Suppressor macrophage treated with lipopolysaccharide for 4 hours (primary cell): ENCODE measurements at regions not wholly inside any gene's neighbourhood (a gene's known extent, or its start where the extent isn't known, plus 50 kb on each side); places are given as distances from the start of the nearest gene placed in this dataset.
"Not testable (repeated sequence)": the region's sequence is repeated elsewhere in the genome, so short reads cannot be mapped to it uniquely, and the experiment has no call there.

Source experiments
- DNase-seq: peaks from one replicate; pipeline ENCODE4 v3.0.0-alpha.2; 2020

DNA sequence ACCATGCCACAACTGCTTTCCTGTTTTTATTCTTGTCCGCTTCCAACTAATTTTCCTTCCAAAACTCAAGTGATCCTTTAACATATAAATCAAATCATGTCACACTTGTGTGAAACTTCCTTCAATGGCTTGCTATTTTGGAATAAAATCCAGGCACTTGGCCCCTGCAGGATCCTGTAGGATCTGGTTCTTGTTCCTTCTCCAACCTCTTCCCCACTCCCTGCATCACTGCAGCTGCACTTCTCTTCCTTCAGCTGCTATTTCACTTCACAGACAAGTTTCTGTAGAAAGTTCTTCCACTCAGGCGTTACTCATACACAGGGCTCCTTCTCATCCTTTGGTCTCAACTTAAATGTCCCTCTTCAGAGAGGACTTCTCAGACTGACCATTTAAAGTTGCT lies 239.7 kb upstream of the BTG1 start:
- DNase-seq: no peak

DNA sequence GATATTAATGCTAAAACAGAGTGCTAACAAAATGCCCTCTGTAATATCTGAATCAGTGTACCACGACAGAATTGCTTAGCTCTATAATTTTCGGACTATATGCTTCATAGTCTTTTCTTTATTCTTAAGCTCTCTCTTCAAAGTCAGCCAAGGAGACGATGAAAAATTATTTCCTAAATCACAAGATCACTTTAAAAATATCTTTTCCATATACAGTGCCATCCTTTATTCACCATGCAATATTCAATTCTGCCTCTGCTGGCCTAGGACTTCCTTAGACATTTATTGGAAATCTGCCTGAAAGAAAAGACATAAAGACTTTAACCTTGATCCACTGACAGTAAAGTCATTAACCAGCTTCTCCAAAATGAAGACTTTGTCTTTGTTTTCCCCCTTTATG lies 238.9 kb upstream of the BTG1 start:
- no peak for DNase-seq

DNA sequence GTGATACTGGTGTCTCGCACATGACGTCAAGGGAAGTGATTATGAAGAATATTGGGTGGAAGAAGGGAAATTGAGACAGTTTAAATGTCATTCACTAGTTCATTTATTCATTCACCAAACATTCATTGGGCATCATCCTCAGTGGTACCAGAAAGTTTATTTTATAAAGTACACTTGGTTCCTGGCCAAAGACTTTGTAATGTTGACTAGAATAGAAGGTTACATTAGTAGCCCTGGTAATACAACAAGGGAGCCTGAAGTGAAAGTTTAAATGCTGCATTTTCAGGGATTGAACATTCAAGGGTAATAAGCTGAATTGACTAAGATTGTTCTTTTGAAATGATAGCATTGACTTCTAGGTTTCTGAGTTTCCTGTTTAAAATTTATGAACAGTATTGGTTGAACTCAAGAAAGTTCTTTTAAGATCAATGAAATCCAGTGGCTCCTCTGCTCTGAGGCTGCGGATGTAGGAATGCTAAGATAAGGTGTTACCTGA lies 236.8 kb upstream of the BTG1 start:
- DNase-seq: no peak

DNA sequence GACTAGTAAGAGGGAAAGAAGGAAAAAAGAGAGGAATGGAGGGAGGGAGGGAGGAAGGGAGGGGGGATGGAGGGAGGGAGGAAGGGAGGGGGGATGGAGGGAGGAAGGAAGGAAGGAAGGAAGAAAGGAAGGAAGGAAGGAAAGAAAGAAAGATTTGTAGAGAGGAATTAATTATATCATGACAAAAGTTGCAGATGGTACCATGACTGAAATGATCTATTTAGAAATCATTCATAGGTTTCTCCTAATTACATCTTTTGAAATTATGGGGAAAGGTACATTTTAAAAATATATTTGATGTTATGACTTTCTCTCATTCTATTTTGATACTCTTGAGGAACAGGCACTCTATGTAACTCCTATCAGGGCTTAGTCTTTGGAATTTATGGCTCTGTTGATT lies 236.2 kb upstream of the BTG1 start:
- no peak for DNase-seq

DNA sequence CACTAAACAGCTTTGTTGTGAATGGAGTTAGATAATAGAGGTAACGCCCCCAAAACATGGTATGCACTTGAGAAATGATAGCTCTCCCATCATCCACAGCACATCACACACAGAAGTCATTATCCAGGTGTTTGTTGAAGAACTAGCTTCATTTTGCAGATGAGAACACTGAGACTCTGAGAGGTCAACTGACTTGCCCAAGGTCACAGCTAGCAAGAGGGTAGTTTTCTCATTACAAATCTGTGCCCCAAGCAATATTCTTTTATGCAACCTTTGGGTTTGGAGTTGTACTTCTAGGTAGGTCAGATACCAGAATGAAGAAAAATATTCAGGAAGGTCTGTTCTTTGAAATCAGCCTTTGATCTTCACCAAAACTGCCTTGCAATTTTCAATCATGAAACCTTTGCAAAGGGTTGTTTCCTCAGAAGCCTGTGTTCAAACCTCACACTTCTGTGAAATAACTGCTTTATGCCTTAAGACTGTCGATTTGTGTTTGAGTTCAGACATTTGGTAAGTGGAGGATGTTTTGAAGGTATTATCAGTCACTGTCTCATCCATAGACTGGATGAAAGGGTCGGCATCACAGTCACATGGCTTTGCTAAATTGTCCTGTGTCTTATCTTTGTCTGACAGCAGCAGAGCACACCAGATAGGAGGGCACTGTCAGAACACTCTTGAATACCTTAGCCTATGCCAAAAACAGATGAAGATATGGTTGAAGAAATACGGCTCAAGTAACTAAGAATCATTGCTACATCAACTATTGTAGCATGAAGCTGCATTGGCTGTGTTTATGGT lies 233.2 kb upstream of the BTG1 start:
- no peak for DNase-seq

DNA sequence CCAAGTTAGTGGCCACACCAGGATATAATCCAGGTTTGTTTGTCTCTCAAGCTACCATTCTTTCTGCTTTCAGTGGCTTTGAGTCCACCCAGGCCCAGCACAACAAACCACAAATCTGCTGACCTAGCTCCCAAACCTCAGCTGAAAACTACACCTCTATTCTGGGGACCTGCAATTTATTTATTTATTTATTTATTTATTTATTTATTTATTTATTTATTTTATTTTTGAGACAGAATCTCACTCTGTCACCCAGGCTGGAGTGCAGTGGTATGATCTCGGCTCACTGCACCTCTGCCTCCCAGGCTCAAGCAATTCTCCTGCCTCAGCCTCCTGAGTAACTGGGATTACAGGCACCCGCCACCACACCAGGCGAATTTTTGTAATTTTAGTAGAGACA lies 229.9 kb upstream of the BTG1 start:
- DNase-seq: not testable (repeated sequence)

DNA sequence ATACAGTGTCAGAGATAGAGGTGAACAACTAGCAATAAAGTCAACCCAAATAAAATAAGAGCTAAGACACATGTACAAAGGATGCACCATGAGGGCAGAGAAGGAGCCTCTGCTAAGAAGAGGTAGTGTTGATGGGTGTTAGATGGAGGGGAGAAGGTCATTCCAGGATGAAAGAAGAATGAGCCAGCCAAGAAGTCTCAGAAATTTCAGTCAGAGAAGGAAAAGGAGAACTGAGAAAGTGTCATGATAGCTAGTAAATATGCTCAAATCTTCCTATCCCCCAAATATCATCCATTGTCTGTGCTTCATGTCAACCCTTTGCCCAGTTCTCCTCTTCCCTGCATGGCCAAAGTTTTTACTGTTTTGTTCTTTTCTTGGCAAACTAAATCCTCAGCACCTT lies 225.2 kb upstream of the BTG1 start:
- DNase-seq: no peak

DNA sequence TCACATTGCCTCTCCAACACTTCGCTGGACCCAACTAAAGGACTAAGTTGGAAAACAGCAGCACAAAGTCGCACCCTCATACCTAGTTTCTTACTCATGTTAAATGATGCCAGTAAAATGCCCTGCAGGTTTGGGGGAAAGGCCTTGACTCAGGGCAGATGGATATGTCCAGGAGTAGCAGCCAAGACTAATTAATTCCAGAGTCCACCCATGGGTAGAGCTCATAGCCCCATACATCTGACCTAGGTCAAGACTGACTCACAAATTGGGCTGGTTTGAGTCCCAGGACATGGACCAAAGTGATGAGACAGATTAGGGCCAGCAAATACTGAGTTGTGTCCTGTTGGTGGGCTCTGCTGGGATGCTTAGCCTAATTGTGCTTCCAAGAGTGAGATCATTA lies 224.0 kb upstream of the BTG1 start:
- DNase-seq: no peak

DNA sequence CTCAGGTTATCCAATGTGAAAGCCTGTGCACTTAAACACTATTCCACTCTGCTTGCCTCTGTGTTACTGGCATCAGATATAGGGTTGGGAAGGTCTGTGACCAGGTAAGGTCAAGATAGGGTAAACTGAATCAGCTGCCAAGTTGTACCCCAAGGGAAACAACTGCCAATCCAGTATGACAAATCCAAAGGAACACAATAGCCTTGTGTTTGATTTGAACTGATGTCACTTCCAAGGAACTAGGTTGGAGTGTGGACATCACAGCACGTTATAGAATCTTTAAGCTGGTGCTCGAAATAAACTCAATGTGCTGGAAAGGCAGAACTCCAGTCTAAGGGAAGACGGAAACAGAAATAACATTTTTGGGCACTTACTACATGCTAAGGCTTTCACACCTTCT lies 223.4 kb upstream of the BTG1 start:
- no peak for DNase-seq

DNA sequence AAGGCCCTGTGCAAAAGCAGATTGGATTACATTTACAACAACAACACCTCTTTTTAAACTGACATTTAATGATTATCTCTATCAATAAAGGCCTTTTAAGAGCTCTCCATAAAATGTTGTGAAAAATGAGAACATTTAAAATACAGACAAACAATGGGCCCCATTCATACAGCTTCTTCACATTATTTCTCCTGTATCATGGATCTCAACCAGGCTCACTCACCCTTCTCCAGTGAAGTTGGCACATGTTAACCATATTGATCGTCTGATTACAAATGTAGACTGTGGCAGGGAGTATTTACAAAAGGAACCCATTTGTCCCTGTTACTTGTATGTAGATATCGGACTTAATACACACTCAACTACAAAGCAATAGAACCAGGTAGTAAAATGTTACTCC lies 220.2 kb upstream of the BTG1 start:
- DNase-seq: no peak

DNA sequence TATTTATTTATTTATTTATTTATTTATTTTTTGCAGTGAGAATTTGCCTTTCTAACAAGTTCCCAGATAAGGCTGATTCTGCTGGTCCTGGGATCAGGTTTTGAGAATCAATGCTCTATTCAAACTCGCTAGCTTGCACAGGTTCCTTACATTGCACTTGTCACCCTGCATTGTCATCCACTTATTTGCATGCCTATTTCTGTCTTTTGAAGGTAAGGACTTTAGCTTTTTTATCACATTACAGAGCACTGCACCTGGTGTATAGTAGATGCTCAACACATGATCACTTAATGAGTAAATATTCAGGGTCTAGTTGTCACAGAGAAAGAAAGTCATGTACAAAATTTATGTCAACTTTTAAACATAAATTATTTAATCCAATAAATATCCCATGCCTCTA lies 219.7 kb upstream of the BTG1 start:
- no peak for DNase-seq

DNA sequence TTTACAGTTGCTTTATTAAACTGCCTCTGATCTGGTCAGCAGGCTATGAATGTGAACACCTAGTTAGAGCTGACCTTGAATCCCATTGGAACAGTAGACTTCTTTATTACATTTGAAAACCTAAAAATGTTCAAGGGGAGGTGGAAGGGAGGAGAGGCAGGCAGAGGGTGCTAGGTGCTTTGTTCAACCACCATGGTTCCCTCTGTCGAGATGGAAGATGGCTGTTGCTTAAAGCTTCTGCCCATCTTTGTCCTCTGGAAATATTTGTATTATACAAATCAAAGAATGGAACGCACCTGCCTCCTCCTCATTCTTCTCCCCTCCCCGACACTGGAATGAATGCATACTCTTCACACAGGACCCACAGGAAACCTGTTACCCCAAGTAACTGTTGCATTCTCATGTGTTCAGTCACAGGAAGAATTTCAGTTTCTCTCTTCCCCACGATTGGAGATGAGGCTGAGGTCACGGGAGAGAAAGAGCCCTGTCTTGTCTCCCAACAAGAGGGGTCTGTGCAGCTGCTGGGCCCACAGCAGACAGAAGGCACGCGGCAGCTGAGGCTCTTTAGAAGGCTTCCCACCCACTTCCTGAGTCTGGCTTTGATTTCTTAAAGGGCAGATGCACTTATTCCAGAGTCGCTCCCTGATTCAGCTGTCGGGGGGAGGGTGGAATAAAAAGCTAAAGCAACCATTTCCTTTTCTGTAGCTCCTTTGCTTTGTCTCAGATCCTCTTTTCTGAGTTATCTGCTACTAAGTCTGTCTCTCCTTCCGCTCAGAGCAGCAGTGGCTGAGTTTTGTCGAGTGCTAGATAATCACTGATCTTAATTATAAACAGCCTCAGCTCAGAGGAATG lies 217.9 kb upstream of the BTG1 start:
- DNase-seq: peak; percentile 75

DNA sequence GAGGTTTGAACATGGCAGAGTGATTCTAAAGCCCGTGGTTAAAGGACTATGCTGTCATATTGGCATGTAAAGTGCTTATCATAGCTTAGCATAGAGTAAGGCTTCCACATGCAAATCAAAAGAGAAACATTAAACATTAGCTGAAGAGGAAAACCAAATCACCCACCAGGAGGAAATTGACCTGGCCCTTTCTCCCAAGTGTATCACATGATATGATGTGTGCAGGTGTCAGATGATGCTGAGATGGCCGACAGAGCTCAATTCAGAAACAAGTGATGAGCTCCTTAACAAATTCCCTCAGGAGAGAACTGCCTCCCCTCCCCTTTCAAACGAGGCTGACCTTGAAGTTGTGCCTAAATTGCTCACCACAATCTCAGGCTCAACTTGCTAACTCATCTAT lies 217.1 kb upstream of the BTG1 start:
- DNase-seq: no peak

DNA sequence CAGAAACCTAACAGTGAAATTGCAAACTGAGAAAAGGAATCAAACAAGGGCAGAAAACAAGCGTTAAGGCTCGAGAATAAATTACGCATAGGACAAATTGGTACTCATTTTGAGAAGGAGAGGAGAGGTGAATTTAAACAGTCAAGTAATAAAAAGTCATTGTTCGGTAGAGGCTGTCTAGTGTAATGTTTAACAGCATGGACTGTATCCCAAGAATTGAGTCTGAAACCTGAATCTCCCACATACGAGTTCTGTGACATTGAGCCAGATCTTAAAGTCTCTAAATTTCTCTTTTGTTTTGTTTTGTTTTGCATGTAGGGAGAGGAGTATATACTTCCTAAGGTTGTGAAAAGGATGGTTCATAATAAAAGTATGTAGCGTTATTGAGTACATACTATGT lies 216.5 kb upstream of the BTG1 start:
- no peak for DNase-seq

DNA sequence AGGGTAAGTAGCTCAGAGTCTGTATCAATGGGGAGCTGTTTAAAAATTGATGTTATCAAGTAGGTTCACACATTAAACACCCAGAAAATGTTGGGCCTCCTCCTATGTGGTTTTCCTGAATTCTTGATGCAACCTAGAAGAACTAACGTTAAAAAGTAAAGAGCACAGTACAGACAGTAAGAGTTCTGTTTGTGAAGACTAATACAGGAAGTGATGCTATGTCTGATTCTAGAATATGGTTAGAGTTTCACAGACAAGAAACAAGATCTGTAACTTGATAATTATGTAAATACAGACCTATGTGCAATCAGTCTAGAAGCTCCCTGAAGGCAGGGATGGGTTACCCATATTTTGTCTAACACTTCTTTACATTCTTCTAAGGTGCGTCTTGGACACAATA lies 214.9 kb upstream of the BTG1 start:
- no peak for DNase-seq

DNA sequence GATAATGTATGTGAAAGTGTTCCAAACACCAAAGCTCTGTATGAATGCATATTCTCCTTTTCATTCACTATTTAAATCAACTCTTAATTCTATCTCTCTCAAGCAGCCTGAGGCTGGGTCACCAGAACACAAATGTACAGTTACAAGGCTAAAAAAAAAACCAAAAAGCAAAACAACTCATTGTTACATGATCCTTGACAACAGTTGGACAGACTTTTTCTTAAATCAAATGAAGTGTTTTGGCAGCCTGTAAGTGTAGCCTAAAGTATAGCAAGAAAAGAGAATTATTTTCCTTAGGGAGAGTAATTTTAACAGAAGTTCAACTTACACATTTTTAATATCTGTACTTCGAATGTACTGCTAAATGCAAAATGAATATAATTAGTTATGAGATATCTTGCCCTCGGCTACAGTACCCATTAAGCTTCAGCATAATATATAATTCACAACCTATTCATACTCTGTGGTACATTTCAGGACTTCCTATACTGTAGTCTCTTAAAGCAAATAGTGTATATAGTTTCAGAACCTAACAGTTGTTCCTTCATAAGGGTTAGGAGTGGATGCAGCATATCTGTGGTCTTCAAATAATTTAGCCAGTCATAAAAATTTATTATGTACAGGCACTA lies 214.0 kb upstream of the BTG1 start:
- no peak for DNase-seq

DNA sequence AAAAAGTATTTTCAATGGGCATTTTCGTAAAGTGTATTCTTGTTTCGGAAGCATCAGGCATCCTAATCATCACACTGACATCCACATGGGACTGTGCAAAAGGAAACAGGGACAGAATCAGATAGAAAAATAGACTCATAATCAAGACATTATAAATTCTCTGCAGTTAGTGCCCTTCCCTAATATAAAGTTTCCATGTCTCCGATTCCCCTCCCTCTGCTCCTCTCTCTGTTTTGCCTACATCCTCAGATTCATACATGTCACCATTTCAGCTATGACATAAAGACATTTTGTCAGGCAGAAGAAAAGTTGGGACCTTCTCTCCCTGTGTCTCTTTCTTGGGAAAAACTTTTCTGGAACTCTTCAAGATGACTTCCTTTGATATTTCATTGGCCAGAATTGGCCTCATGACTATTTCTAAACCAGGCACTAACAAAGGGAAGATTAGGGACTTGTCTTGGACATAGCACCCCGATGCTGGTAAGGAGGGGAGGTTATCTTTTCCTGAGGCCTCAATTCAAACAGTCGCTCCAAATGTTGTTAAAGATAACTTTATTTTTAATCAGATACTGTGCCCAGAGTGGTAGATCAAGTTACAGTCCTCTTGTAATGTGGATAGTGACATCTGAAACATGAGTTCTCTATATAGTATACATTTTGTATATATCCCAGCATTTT lies 212.1 kb upstream of the BTG1 start:
- DNase-seq: no peak

DNA sequence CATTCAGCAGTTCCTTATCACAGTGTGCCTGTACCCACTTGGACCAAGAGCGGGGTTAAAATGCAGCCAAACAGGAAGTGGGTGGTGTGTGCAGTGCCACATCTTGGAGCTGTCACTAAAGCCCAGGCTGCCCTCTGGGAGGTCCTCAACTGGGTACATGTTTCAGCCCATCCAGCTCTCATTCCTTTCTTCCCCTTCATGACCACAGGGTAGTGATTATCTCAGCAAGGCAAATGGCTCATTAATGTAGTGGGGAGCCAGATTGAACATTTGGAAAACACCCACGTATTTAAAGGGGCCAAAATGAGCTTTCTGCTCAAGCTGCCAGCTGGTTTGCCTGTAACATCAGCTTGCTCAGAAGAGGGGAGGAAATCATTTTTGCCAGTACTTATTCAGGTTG lies 210.8 kb upstream of the BTG1 start:
- DNase-seq: no peak

DNA sequence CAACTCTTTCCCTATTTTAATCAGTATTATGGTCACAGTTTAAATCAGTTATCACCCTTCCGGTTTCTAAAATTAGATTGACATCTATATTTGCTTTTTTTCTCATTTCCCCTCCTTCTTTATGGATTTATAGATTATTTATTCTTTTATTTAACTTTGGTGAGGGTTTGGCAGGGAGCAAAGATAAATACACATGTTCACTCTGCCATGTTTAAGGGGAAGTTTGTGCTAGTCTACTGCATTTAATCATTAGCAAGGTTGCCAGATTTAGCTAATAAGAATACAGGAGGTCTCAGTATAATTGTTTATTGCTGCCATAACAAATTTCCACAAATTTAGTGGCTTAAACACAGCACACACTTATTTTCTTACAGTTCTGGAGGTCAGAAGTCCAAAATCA lies 204.0 kb upstream of the BTG1 start:
- DNase-seq: no peak

DNA sequence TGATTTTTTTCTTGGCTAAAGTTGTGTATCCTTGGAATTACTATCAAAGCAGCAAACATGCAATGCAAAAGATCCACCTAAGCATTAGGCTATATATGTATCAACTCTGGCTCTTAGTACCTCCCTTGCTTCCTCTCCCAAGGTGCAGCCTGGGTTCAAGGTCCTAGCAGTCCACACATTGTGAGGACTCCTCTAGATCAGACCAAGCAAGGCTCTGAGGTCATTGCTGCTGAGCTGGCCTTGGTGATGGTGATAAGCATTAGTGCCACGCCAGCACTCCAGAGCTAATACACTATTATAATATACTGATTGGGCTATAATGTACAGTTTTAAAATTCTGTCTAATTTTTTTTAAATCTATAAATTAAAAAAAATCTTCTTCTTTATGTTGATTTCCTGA lies 196.9 kb upstream of the BTG1 start:
- DNase-seq: no peak

DNA sequence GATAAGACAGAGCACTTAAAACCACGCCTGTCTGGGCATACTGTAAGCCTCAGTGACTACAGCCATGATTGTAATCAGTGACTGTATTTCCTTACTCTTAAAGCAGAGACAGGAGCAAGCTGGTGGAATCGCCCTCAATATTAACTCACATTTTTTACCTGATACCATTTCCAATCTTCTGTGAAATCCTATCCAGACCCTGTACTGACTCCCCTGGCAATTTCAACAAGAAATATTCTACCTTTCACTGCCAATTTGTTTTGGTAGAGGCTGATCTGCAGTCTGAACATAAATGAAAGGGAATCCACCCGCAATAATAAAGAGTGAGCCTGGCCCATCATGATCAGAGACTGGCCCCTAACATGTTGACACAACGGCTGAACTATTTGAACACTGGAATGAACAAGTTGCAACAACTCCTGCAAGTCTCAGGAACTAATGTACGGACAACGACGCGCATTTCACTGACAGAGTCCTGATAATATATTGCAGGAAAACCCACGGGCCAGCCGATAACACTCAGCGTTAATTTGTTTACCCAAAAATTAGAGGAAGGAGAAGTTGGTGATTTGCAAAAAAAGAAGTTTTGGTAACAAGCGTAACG lies 195.5 kb upstream of the BTG1 start:
- peak; percentile 40 for DNase-seq

DNA sequence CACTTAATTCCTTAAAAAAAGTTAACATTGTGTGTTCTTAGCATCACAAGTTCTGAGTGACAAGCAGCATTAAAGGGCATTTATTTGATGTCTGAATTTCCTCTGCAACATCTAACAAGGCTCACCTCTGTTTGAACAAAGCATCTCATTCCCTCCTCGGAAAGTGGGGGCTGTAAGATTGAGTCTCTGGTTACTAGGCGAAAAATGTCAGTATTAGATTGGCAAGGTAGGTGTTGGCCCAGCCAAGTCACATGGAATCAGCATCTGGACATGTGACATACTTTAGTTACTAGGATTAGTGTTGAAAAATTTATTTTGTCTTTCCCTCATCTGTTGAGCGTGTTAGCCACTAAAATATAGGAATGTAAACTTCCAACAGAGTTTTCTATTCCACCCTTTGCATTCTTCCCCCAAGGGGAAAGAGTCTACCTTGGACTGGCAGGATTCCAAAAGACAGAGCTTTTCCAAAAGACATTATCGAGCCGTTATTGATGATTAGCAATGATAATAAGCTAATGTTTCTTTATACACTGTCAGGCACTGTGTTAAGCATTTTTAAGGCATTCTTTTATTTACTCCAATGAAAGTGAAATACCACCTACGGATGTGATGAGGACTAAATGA lies 194.9 kb upstream of the BTG1 start:
- no peak for DNase-seq
